ENCODE measurements at regions not wholly inside any gene's neighbourhood (a gene's known extent, or its start where the extent isn't known, plus 50 kb on each side); places are given as distances from the start of the nearest gene placed in this dataset.

- TF ChIP-seq ZNF274 (IDR thresholded peaks at IDR 0.05; ENCODE audit: low read depth, low read length): no peak
- TF ChIP-seq YY1 (IDR thresholded peaks at IDR 0.05; ENCODE audit: insufficient read depth, insufficient read length): no peak
- TF ChIP-seq SUZ12 (IDR thresholded peaks at IDR 0.05; ENCODE audit: extremely low read depth, insufficient read depth, insufficient read length): no peak
These were observed 244.7 kb downstream of the POSTN start for GRCh38 chr13:37353911-37354310.

Data from NT2/D1 (cell line).